ENCODE measurements at regions not wholly inside any gene's neighbourhood (a gene's known extent, or its start where the extent isn't known, plus 50 kb on each side); places are given as distances from the start of the nearest gene placed in this dataset.

- TF ChIP-seq POLR2A (IDR thresholded peaks at IDR 0.05; ENCODE audit: low read depth, low read length) (no peak), POLR2AphosphoS5 (IDR thresholded peaks at IDR 0.05; ENCODE audit: low read depth, low read length) (no peak), TAF1 (IDR thresholded peaks at IDR 0.05; ENCODE audit: borderline replicate concordance, low read depth, low read length) (no peak)
These were observed 69.2 kb downstream of the FOXL1 start for GRCh38 chr16:86647561-86647960.

Data from GM12892 (cell line).